Ishikawa (cell line): ENCODE measurements at regions not wholly inside any gene's neighbourhood (a gene's known extent, or its start where the extent isn't known, plus 50 kb on each side); places are given as distances from the start of the nearest gene placed in this dataset.

Source experiments
- CREB1 ChIP-seq: IDR thresholded peaks from 2 replicates; pipeline ENCODE4 v1.6.1; 2012; ENCODE audit warnings: low read depth
- REST ChIP-seq: IDR thresholded peaks from 2 replicates; pipeline ENCODE4 v1.6.1; 2012; ENCODE audit warnings: low read depth, mild to moderate bottlenecking
- TAF1 ChIP-seq: IDR thresholded peaks from 2 replicates; pipeline ENCODE4 v1.6.1; 2012; ENCODE audit warnings: low read depth, mild to moderate bottlenecking

GRCh38 chr4:42237451-42237850 lies 85.0 kb upstream of the BEND4 start:
- TF ChIP-seq REST, result no peak
- no peak for TF ChIP-seq TAF1
- TF ChIP-seq CREB1, result no peak
